CD4-positive, CD25-positive, alpha-beta regulatory T cell (primary cell): ENCODE measurements at regions not wholly inside any gene's neighbourhood (a gene's known extent, or its start where the extent isn't known, plus 50 kb on each side); places are given as distances from the start of the nearest gene placed in this dataset.

Experiments used
- ATAC-seq, 2 donors: fragments of 150-1000 bp; cut with Tn5 transposase; one replicate each; pipeline ENCODE4 v1.10.0; 2021; ENCODE audit warnings: low read depth in 2 of 2, moderate number of reproducible peaks in 2 of 2, moderate library complexity in 1 of 2
- DNase-seq, 3 donors: peaks; one replicate each; pipeline versions ENCODE4 v3.0.0 to v3.0.0-alpha.2; 2012 to 2022; ENCODE audit warnings: mixed read lengths in 1 of 3
- H3K27ac ChIP-seq: one replicate; pipeline ENCODE4 v1.7.0; 2013; ENCODE audit warnings: mild to moderate bottlenecking, low read length; ENCODE audit not compliant: insufficient read depth, poor library complexity, severe bottlenecking
- H3K27me3 ChIP-seq: one replicate; pipeline ENCODE4 v1.7.0; 2013; ENCODE audit warnings: low read length; ENCODE audit not compliant: control insufficient read depth, insufficient read depth
- H3K36me3 ChIP-seq: one replicate; pipeline ENCODE4 v1.7.0; 2013; ENCODE audit warnings: mild to moderate bottlenecking, low read length, moderate library complexity; ENCODE audit not compliant: control insufficient read depth, insufficient read depth
- H3K4me1 ChIP-seq: 2 replicates; pipeline ENCODE4 v1.7.0; 2013; ENCODE audit warnings: mild to moderate bottlenecking, low read length; ENCODE audit not compliant: insufficient read depth, control insufficient read depth, poor library complexity, severe bottlenecking
- H3K4me3 ChIP-seq: one replicate; pipeline ENCODE4 v1.7.0; 2013; ENCODE audit warnings: low read depth, mild to moderate bottlenecking, low read length, moderate library complexity
- H3K9me3 ChIP-seq, 2 experiments: 1 replicate in 1 of 2; 2 replicates in 1 of 2; pipeline ENCODE4 v1.7.0; 2013; ENCODE audit warnings: low read length in 2 of 2, mild to moderate bottlenecking in 1 of 2, moderate library complexity in 1 of 2; ENCODE audit not compliant: control insufficient read depth in 2 of 2
- H3K27ac Mint-ChIP-seq, 3 donors: one replicate each; pipeline ENCODE4 v1.8.0; 2020 to 2022; ENCODE audit warnings: mild to moderate bottlenecking in 3 of 3, mixed read lengths in 3 of 3, moderate library complexity in 2 of 3
- H3K27me3 Mint-ChIP-seq: one replicate; pipeline ENCODE4 v1.8.0; 2022; ENCODE audit warnings: mild to moderate bottlenecking, mixed read lengths
- H3K36me3 Mint-ChIP-seq: one replicate; pipeline ENCODE4 v1.8.0; 2020; ENCODE audit warnings: mixed read lengths
- H3K4me1 Mint-ChIP-seq, 4 donors: one replicate each; pipeline ENCODE4 v1.8.0; 2020 to 2022; ENCODE audit warnings: mixed read lengths in 4 of 4, mild to moderate bottlenecking in 1 of 4
- H3K4me3 Mint-ChIP-seq, 4 donors: one replicate each; pipeline ENCODE4 v1.8.0; 2020 to 2022; ENCODE audit warnings: mild to moderate bottlenecking in 4 of 4, mixed read lengths in 4 of 4, moderate library complexity in 3 of 4
- H3K9me3 Mint-ChIP-seq, 7 donors: one replicate each; pipeline ENCODE4 v1.8.0; 2020 to 2022; ENCODE audit warnings: mixed read lengths in 7 of 7, mild to moderate bottlenecking in 3 of 7, moderate library complexity in 2 of 7

GRCh38 chr1:57868908-57869307, 445.0 kb upstream of the DAB1 start:
- peaks cover 0 to 5% (median 2%) of the 10 kb centered on the region in 7 donors for H3K9me3 Mint-ChIP-seq
- Histone ChIP-seq H3K36me3 (no peaks in the 10 kb centered on the region), H3K4me1 (no peaks in the 10 kb centered on the region), H3K9me3 (no peaks in the 10 kb centered on the region), H3K27me3 (no peaks in the 10 kb centered on the region), H3K27ac (no peak overlapping the region), H3K4me3 (no peak overlapping the region)
- H3K4me3 Mint-ChIP-seq = no peak overlapping the region
- ATAC-seq = no peak
- H3K36me3 Mint-ChIP-seq = no peaks in the 10 kb centered on the region
- H3K4me1 Mint-ChIP-seq = no peaks in the 10 kb centered on the region
- DNase-seq = no peak
- H3K27ac Mint-ChIP-seq = no peak overlapping the region
- H3K27me3 Mint-ChIP-seq = no peaks in the 10 kb centered on the region

- Histone ChIP-seq H3K4me1 (no peaks in the 10 kb centered on the region), H3K4me3 (no peak overlapping the region), H3K27me3 (no peaks in the 10 kb centered on the region), H3K36me3 (no peaks in the 10 kb centered on the region), H3K9me3 (no peaks in the 10 kb centered on the region), H3K27ac (no peak overlapping the region)
- Mint-ChIP-seq H3K4me1 (no peaks in the 10 kb centered on the region), H3K4me3 (no peak overlapping the region), H3K36me3 (no peaks in the 10 kb centered on the region), H3K27ac (no peak overlapping the region), H3K9me3 (peaks cover 0 to 5% (median 2%) of the 10 kb centered on the region in 7 donors), H3K27me3 (no peaks in the 10 kb centered on the region)
- ATAC-seq (no peak), DNase-seq (no peak)
These were observed 444.4 kb upstream of the DAB1 start for GRCh38 chr1:57868239-57868638.

- ATAC-seq = no peak
- no peaks in the 10 kb centered on the region for H3K36me3 ChIP-seq
- Mint-ChIP-seq H3K9me3 (peaks cover 0 to 4% (median 0%) of the 10 kb centered on the region in 7 donors), H3K4me3 (no peak overlapping the region), H3K36me3 (no peaks in the 10 kb centered on the region), H3K27me3 (no peaks in the 10 kb centered on the region), H3K27ac (no peak overlapping the region), H3K4me1 (no peaks in the 10 kb centered on the region)
- H3K27me3 ChIP-seq = no peaks in the 10 kb centered on the region
- DNase-seq = no peak
- no peak overlapping the region for H3K27ac ChIP-seq
- H3K9me3 ChIP-seq = no peaks in the 10 kb centered on the region
- H3K4me3 ChIP-seq = no peak overlapping the region
- no peaks in the 10 kb centered on the region for H3K4me1 ChIP-seq
These were observed 443.1 kb upstream of the DAB1 start for GRCh38 chr1:57866998-57867397.

GRCh38 chr1:57860931-57861565, 437.2 kb upstream of the DAB1 start:
- H3K9me3 Mint-ChIP-seq = peaks cover 0 to 1% (median 0%) of the 10 kb centered on the region in 7 donors
- H3K4me1 Mint-ChIP-seq = no peaks in the 10 kb centered on the region
- no peak overlapping the region for H3K4me3 ChIP-seq
- no peak overlapping the region for H3K27ac Mint-ChIP-seq
- H3K9me3 ChIP-seq = no peaks in the 10 kb centered on the region
- DNase-seq = no peak
- no peak for ATAC-seq
- H3K27ac ChIP-seq = no peak overlapping the region
- no peaks in the 10 kb centered on the region for H3K36me3 ChIP-seq
- H3K27me3 Mint-ChIP-seq = peaks cover 6% of the 10 kb centered on the region
- H3K36me3 Mint-ChIP-seq = no peaks in the 10 kb centered on the region
- no peak overlapping the region for H3K4me3 Mint-ChIP-seq
- H3K27me3 ChIP-seq = no peaks in the 10 kb centered on the region
- H3K4me1 ChIP-seq = no peaks in the 10 kb centered on the region

- H3K4me3 ChIP-seq = no peak overlapping the region
- DNase-seq (no peak), ATAC-seq (no peak)
- H3K27me3 ChIP-seq = no peaks in the 10 kb centered on the region
- H3K27ac ChIP-seq = no peak overlapping the region
- H3K27me3 Mint-ChIP-seq = peaks cover 6% of the 10 kb centered on the region
- no peaks in the 10 kb centered on the region for H3K36me3 ChIP-seq
- H3K4me1 Mint-ChIP-seq = no peaks in the 10 kb centered on the region
- H3K36me3 Mint-ChIP-seq = no peaks in the 10 kb centered on the region
- no peaks in the 10 kb centered on the region for H3K4me1 ChIP-seq
- no peaks in the 10 kb centered on the region for H3K9me3 ChIP-seq
- no peak overlapping the region for H3K27ac Mint-ChIP-seq
- peaks cover 0 to 1% (median 0%) of the 10 kb centered on the region in 7 donors for H3K9me3 Mint-ChIP-seq
- H3K4me3 Mint-ChIP-seq = no peak overlapping the region
These were observed 436.5 kb upstream of the DAB1 start for GRCh38 chr1:57860325-57860724.

- DNase-seq = no peak
- no peak overlapping the region for H3K4me3 Mint-ChIP-seq
- Histone ChIP-seq H3K4me1 (no peaks in the 10 kb centered on the region), H3K9me3 (no peaks in the 10 kb centered on the region), H3K27me3 (no peaks in the 10 kb centered on the region), H3K27ac (no peak overlapping the region), H3K36me3 (no peaks in the 10 kb centered on the region), H3K4me3 (no peak overlapping the region)
- H3K27me3 Mint-ChIP-seq = peaks cover 6% of the 10 kb centered on the region
- no peak overlapping the region for H3K27ac Mint-ChIP-seq
- peaks cover 0 to 1% (median 0%) of the 10 kb centered on the region in 7 donors for H3K9me3 Mint-ChIP-seq
- H3K4me1 Mint-ChIP-seq = no peaks in the 10 kb centered on the region
- H3K36me3 Mint-ChIP-seq = no peaks in the 10 kb centered on the region
- ATAC-seq = no peak
These were observed 434.9 kb upstream of the DAB1 start for GRCh38 chr1:57858740-57859139.

- Histone ChIP-seq H3K4me1 (no peaks in the 10 kb centered on the region), H3K36me3 (no peaks in the 10 kb centered on the region), H3K27ac (no peak overlapping the region), H3K4me3 (no peak overlapping the region), H3K27me3 (no peaks in the 10 kb centered on the region), H3K9me3 (no peaks in the 10 kb centered on the region)
- peaks cover 6% of the 10 kb centered on the region for H3K27me3 Mint-ChIP-seq
- DNase-seq = no peak
- peaks cover 0 to 1% (median 0%) of the 10 kb centered on the region in 7 donors for H3K9me3 Mint-ChIP-seq
- H3K4me3 Mint-ChIP-seq = no peak overlapping the region
- no peaks in the 10 kb centered on the region for H3K36me3 Mint-ChIP-seq
- no peak for ATAC-seq
- no peaks in the 10 kb centered on the region for H3K4me1 Mint-ChIP-seq
- no peak overlapping the region for H3K27ac Mint-ChIP-seq
These were observed 433.9 kb upstream of the DAB1 start for GRCh38 chr1:57857809-57858208.

- H3K9me3 Mint-ChIP-seq = peaks cover 0 to 5% (median 0%) of the 10 kb centered on the region in 7 donors
- no peaks in the 10 kb centered on the region for H3K36me3 Mint-ChIP-seq
- H3K4me3 Mint-ChIP-seq = no peak overlapping the region
- H3K27me3 Mint-ChIP-seq = peaks cover 6% of the 10 kb centered on the region
- Histone ChIP-seq H3K27ac (no peak overlapping the region), H3K27me3 (no peaks in the 10 kb centered on the region), H3K4me3 (no peak overlapping the region), H3K4me1 (no peaks in the 10 kb centered on the region), H3K36me3 (no peaks in the 10 kb centered on the region), H3K9me3 (no peaks in the 10 kb centered on the region)
- no peak overlapping the region for H3K27ac Mint-ChIP-seq
- no peaks in the 10 kb centered on the region for H3K4me1 Mint-ChIP-seq
- ATAC-seq (no peak), DNase-seq (no peak)
These were observed 430.6 kb upstream of the DAB1 start for GRCh38 chr1:57854436-57854835.
